GM12878 (cell line): ENCODE measurements at regions not wholly inside any gene's neighbourhood (a gene's known extent, or its start where the extent isn't known, plus 50 kb on each side); places are given as distances from the start of the nearest gene placed in this dataset.

Source experiments
- ATAC-seq: fragments of 200-7000 bp; cut with Tn5 transposase; 3 replicates; pipeline ENCODE4 v1.9.1; 2020; ENCODE audit warnings: mild to moderate bottlenecking, moderate library complexity
- BruUV-seq: library from RNA; stranded (reverse); fragments of 400-500 nt; replicated peaks from 2 replicates; lab custom pipeline; 2021; lab: Mats Ljungman, UMichigan
- CTCF ChIA-PET: fragments of 300-600 bp; sonication (Branson Sonifier 250); formaldehyde crosslinking; extraction: SDS; loops from one replicate; lab custom pipeline; 2021; ENCODE audit warnings: inconsistent platforms; lab: Yijun Ruan, JAX
- POLR2A ChIA-PET: fragments of 350-600 bp; formaldehyde crosslinking; extraction: SDS; loops from one replicate; lab custom pipeline; 2021; ENCODE audit warnings: inconsistent platforms; lab: Charles Lee
- RAD21 ChIA-PET: fragments of 300-600 bp; sonication (Branson Sonifier 250); formaldehyde crosslinking; loops from one replicate; lab custom pipeline; 2023; ENCODE audit warnings: antibody characterized with exemption; ENCODE audit not compliant: unreplicated experiment; lab: Charles Lee
- SMC1A ChIA-PET: fragments of 300-600 bp; sonication (Branson Sonifier 250); formaldehyde crosslinking; loops from one replicate; lab custom pipeline; 2023; ENCODE audit not compliant: unreplicated experiment, uncharacterized antibody; lab: Charles Lee
- DNase-seq: peaks from one replicate; pipeline ENCODE4 v3.0.0-alpha.2; 2011; ENCODE audit warnings: low read depth, low spot score
- FAIRE-seq: peaks from 3 replicates; lab custom pipeline; 2011; peaks lifted over from hg19 to GRCh38; lab: Jason Lieb, UNC
- H2AFZ ChIP-seq: 2 replicates; pipeline ENCODE4 v1.6.0; 2011; ENCODE audit warnings: low read depth, low read length, control low read depth; ENCODE audit not compliant: control insufficient read depth
- H3K27ac ChIP-seq: 2 replicates; pipeline ENCODE4 v1.5.1; 2011; ENCODE audit warnings: control low read depth; ENCODE audit not compliant: control insufficient read depth, insufficient read depth
- H3K27me3 ChIP-seq, 2 experiments: replicated peaks in 1 of 2; 2 replicates each; pipeline versions ENCODE4 v1.6.0 to v1.6.1; 2011; ENCODE audit warnings: low read length in 1 of 2; ENCODE audit not compliant: control insufficient read depth in 2 of 2, insufficient read depth in 2 of 2
- H3K36me3 ChIP-seq, 2 experiments: 2 replicates each; pipeline ENCODE4 v1.5.1; 2011; ENCODE audit warnings: low read length in 1 of 2; ENCODE audit not compliant: control insufficient read depth in 2 of 2, insufficient read depth in 2 of 2
- H3K4me1 ChIP-seq: 2 replicates; pipeline ENCODE4 v1.6.1; 2011; ENCODE audit warnings: mild to moderate bottlenecking, low read length, moderate library complexity, mixed read lengths; ENCODE audit not compliant: control insufficient read depth, insufficient read depth
- H3K4me2 ChIP-seq: 2 replicates; pipeline ENCODE4 v1.6.0; 2011; ENCODE audit warnings: control low read depth; ENCODE audit not compliant: control insufficient read depth, insufficient read depth
- H3K4me3 ChIP-seq: fragments of 200-600 bp; sonication (generic); 2 replicates; pipeline ENCODE4 v1.5.1; 2016
- H3K79me2 ChIP-seq: 2 replicates; pipeline ENCODE4 v1.6.0; 2011; ENCODE audit warnings: low read length; ENCODE audit not compliant: control insufficient read depth, insufficient read depth
- H3K9ac ChIP-seq: 2 replicates; pipeline ENCODE4 v1.8.0; 2011; ENCODE audit warnings: low read length, control low read depth, mixed read lengths; ENCODE audit not compliant: control insufficient read depth, insufficient read depth
- H3K9me3 ChIP-seq: replicated peaks from 3 replicates; pipeline ENCODE4 v1.5.1; 2011; ENCODE audit warnings: mild to moderate bottlenecking, low read length; ENCODE audit not compliant: control insufficient read depth, insufficient read depth
- H4K20me1 ChIP-seq: 2 replicates; pipeline ENCODE4 v1.6.0; 2011; ENCODE audit not compliant: control insufficient read depth, insufficient read depth
- BHLHE40 ChIP-seq, 2 experiments: fragments of 450-650 bp in 1 of 2; IDR thresholded peaks; 2 replicates each; pipeline ENCODE4 v1.6.1; 2011 to 2017; ENCODE audit warnings: low read depth in 2 of 2, borderline replicate concordance in 1 of 2, improper control_type of control experiment in 1 of 2, low read length in 1 of 2, mild to moderate bottlenecking in 1 of 2
- E4F1 ChIP-seq: fragments of 450-650 bp; IDR thresholded peaks from 2 replicates; pipeline ENCODE4 v1.6.1; 2018; ENCODE audit warnings: borderline replicate concordance, mild to moderate bottlenecking; ENCODE audit not compliant: partially characterized antibody
- ESRRA ChIP-seq: IDR thresholded peaks from 2 replicates; pipeline ENCODE4 v1.6.1; 2012; ENCODE audit warnings: mild to moderate bottlenecking, low read length, improper control_type of control experiment
- GABPA ChIP-seq: IDR thresholded peaks from 2 replicates; pipeline ENCODE4 v1.6.1; 2014; ENCODE audit warnings: antibody characterized with exemption, low read depth, mild to moderate bottlenecking, inconsistent platforms
- HCFC1 ChIP-seq: fragments of 150-350 bp; IDR thresholded peaks from 2 replicates; pipeline ENCODE4 v1.6.1; 2014; ENCODE audit warnings: low read length
- HDGF ChIP-seq: fragments of 450-650 bp; IDR thresholded peaks from 2 replicates; pipeline ENCODE4 v1.6.1; 2016; ENCODE audit warnings: antibody characterized with exemption
- JUND ChIP-seq: IDR thresholded peaks from 2 replicates; pipeline ENCODE4 v1.6.1; 2012; ENCODE audit warnings: low read depth, mild to moderate bottlenecking, low read length, improper control_type of control experiment, moderate library complexity
- KLF5 ChIP-seq: fragments of 450-650 bp; IDR thresholded peaks from 2 replicates; pipeline ENCODE4 v1.6.1; 2014; ENCODE audit warnings: mild to moderate bottlenecking; ENCODE audit not compliant: partially characterized antibody
- MEF2A ChIP-seq: IDR thresholded peaks from 2 replicates; pipeline ENCODE4 v1.6.1; 2011; ENCODE audit warnings: low read depth, mild to moderate bottlenecking, low read length, moderate library complexity; ENCODE audit not compliant: insufficient read depth
- MXI1 ChIP-seq: fragments of 150-350 bp; IDR thresholded peaks from 2 replicates; pipeline ENCODE4 v1.6.1; 2011; ENCODE audit warnings: low read depth, mild to moderate bottlenecking, inconsistent platforms, low read length, improper control_type of control experiment
- MYB ChIP-seq: fragments of 150-350 bp; IDR thresholded peaks from 2 replicates; pipeline ENCODE4 v1.6.1; 2014; ENCODE audit warnings: mild to moderate bottlenecking, low read depth, low read length, borderline replicate concordance
- PAX8 ChIP-seq: fragments of 450-650 bp; IDR thresholded peaks from 2 replicates; pipeline ENCODE4 v1.6.1; 2017; ENCODE audit warnings: mild to moderate bottlenecking, moderate library complexity
- RAD21 ChIP-seq: IDR thresholded peaks from 2 replicates; pipeline ENCODE4 v1.6.1; 2011; ENCODE audit warnings: mild to moderate bottlenecking, low read depth, low read length, moderate library complexity; ENCODE audit not compliant: insufficient read depth
- RBBP5 ChIP-seq: fragments of 200-600 bp; sonication (generic); conservative IDR thresholded peaks from 2 replicates; pipeline ENCODE4 v1.6.1; 2016
- RELB ChIP-seq: fragments of 450-650 bp; IDR thresholded peaks from 2 replicates; pipeline ENCODE4 v1.6.1; 2017; ENCODE audit warnings: low read depth, mild to moderate bottlenecking, moderate library complexity
- RFX5 ChIP-seq: IDR thresholded peaks from 2 replicates; pipeline ENCODE4 v1.6.1; 2011; ENCODE audit warnings: low read depth, low read length, improper control_type of control experiment
- TCF12 ChIP-seq: IDR thresholded peaks from 2 replicates; pipeline ENCODE4 v1.6.1; 2011; ENCODE audit warnings: low read depth, mild to moderate bottlenecking, low read length
- ZSCAN29 ChIP-seq: fragments of 450-650 bp; IDR thresholded peaks from 2 replicates; pipeline ENCODE4 v1.6.1; 2017; ENCODE audit warnings: mild to moderate bottlenecking, moderate library complexity
- ZZZ3 ChIP-seq: IDR thresholded peaks from 2 replicates; pipeline ENCODE4 v1.6.1; 2011; ENCODE audit warnings: low read depth; ENCODE audit not compliant: control insufficient read depth, insufficient read length
- WGBS: methylation state at CpG from one replicate; pipeline ENCODE4 v1.1.6; 2016; ENCODE audit warnings: low lambda C conversion rate; ENCODE audit not compliant: insufficient replicate concordance, insufficient coverage; ENCODE audit errors: missing lambda C conversion rate; 5-methylcytosine and 5-hydroxymethylcytosine counted together
- in situ Hi-C: fragments of 300-500 bp; cut with MboI; formaldehyde crosslinking; loops from 9 replicates; pipeline ENCODE4 v1.14.3; 2018; ENCODE audit warnings: mixed read lengths
- intact Hi-C: fragments of 100-400 bp; cut with micrococcal nuclease; formaldehyde crosslinking; loops from one replicate; pipeline ENCODE4 v1.14.2; 2022; ENCODE audit not compliant: unreplicated experiment
- TF ChIP-seq, protein P1 (sequence below): IDR thresholded peaks from 2 replicates; pipeline ENCODE4 v1.6.1; 2011; ENCODE audit warnings: mild to moderate bottlenecking, low read depth, low read length, moderate library complexity; ENCODE audit not compliant: insufficient replicate concordance

DNA sequence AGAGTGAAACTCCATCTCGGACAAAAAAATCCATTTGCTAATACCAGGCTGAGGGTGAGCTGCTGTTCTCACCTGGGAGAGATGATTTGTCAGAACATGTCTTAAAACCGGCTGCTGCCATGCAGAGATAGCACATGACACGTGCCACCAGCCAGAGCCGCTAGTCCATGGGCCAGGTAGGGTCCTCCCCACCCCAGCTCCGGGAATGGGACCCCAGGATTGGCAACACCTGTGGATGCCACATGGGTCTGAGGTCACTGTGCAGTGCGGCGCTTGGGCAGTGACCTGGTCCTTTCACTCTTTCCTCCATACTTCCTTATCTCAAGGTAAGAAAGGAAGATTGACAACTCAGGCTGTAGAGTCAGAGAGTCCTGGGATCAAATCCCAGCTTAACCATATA, 393.3 kb upstream of the TNRC6C start:
- no peak overlapping the region for H3K9ac ChIP-seq
- no peaks in the 10 kb centered on the region for H4K20me1 ChIP-seq
- BruUV-seq, result no TSS peak
- no peaks in the 10 kb centered on the region for H3K79me2 ChIP-seq
- in situ Hi-C loops, result no loop called here
- RAD21 ChIA-PET, result no interaction called here
- no peaks in the 10 kb centered on the region for H3K36me3 ChIP-seq
- WGBS, result 41% methylated on average over 7 of the region's 7 CpGs
- FAIRE-seq, result no peak
- H3K4me3 ChIP-seq, result no peak overlapping the region
- ATAC-seq, result no peak
- SMC1A ChIA-PET, result no interaction called here
- POLR2A ChIA-PET, result no interaction called here
- H3K4me1 ChIP-seq, result no peaks in the 10 kb centered on the region
- no peaks in the 10 kb centered on the region for H3K9me3 ChIP-seq
- no peak overlapping the region for H2AFZ ChIP-seq
- no peak overlapping the region for H3K27ac ChIP-seq
- intact Hi-C loops, result no loop called here
- CTCF ChIA-PET, result interaction anchor here (0.7 kb wide), 1 partner anchor 1337 kb away, joined by 3 read pairs; no protein-coding TSS in a partner anchor
- H3K27me3 ChIP-seq, result peaks cover 0 to 2% of the 10 kb centered on the region in 2 experiments; a peak in 3 of 4 replicates
- no peak for DNase-seq
- H3K4me2 ChIP-seq, result no peak overlapping the region
- no peak for TF ChIP-seq E4F1
- TF ChIP-seq, protein P1, sequence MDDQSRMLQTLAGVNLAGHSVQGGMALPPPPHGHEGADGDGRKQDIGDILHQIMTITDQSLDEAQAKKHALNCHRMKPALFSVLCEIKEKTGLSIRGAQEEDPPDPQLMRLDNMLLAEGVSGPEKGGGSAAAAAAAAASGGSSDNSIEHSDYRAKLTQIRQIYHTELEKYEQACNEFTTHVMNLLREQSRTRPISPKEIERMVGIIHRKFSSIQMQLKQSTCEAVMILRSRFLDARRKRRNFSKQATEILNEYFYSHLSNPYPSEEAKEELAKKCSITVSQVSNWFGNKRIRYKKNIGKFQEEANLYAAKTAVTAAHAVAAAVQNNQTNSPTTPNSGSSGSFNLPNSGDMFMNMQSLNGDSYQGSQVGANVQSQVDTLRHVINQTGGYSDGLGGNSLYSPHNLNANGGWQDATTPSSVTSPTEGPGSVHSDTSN, result no peak
- TF ChIP-seq TCF12, result no peak
- TF ChIP-seq HDGF, result no peak
- no peak for TF ChIP-seq MXI1
- TF ChIP-seq ZZZ3, result no peak
- TF ChIP-seq MYB, result no peak
- no peak for TF ChIP-seq JUND
- no peak for TF ChIP-seq MEF2A
- TF ChIP-seq RFX5, result no peak
- TF ChIP-seq BHLHE40 (IDR thresholded peaks at IDR 0.05; ENCODE audit: borderline replicate concordance in 1 of 2, low read depth in 2 of 2, low read length in 1 of 2), result no peak
- no peak for TF ChIP-seq PAX8
- TF ChIP-seq ESRRA, result no peak
- no peak for TF ChIP-seq RELB
- no peak for TF ChIP-seq GABPA
- no peak for TF ChIP-seq HCFC1
- TF ChIP-seq RAD21, result no peak
- no peak for TF ChIP-seq RBBP5
- TF ChIP-seq KLF5, result no peak
- no peak for TF ChIP-seq ZSCAN29
